RWPE2 (cell line): ENCODE measurements at regions not wholly inside any gene's neighbourhood (a gene's known extent, or its start where the extent isn't known, plus 50 kb on each side); places are given as distances from the start of the nearest gene placed in this dataset.

Experiments
- ATAC-seq: fragments of 200-7000 bp; cut with Tn5 transposase; 3 replicates; pipeline ENCODE4 v1.9.1; 2021; ENCODE audit warnings: low read depth
- DNase-seq: peaks from one replicate; pipeline ENCODE4 v3.0.0-alpha.2; 2020; ENCODE audit warnings: low spot score
- H3K27ac ChIP-seq: fragments of 450-650 bp; 2 replicates; pipeline ENCODE4 v1.5.1; 2017; ENCODE audit warnings: mild to moderate bottlenecking; ENCODE audit not compliant: poor library complexity, severe bottlenecking
- H3K27me3 ChIP-seq: fragments of 250-450 bp; sonication (Bioruptor Pico); 2 replicates; pipeline ENCODE4 v1.5.1; 2021; ENCODE audit warnings: mild to moderate bottlenecking, moderate library complexity; ENCODE audit not compliant: insufficient read depth, poor library complexity, severe bottlenecking
- H3K36me3 ChIP-seq: fragments of 250-450 bp; sonication (Bioruptor Pico); 2 replicates; pipeline ENCODE4 v1.5.1; 2020; ENCODE audit warnings: low read depth, mild to moderate bottlenecking, moderate library complexity
- H3K4me1 ChIP-seq: fragments of 250-450 bp; sonication (Bioruptor Pico); 2 replicates; pipeline ENCODE4 v1.5.1; 2021; ENCODE audit warnings: mild to moderate bottlenecking, moderate library complexity; ENCODE audit not compliant: insufficient read depth, poor library complexity, severe bottlenecking
- H3K4me3 ChIP-seq: fragments of 250-450 bp; sonication (Bioruptor Pico); 2 replicates; pipeline ENCODE4 v1.5.1; 2021; ENCODE audit warnings: mild to moderate bottlenecking, moderate library complexity; ENCODE audit not compliant: severe bottlenecking
- H3K9me3 ChIP-seq: fragments of 250-450 bp; sonication (Bioruptor Pico); 2 replicates; pipeline ENCODE4 v1.5.1; 2021; ENCODE audit warnings: mild to moderate bottlenecking, moderate library complexity; ENCODE audit not compliant: severe bottlenecking
- TF ChIP-seq, protein P1 (sequence below): fragments of 450-650 bp; IDR thresholded peaks from one replicate; pipeline ENCODE4 v1.5.1; 2017; ENCODE audit warnings: mild to moderate bottlenecking, moderate library complexity; ENCODE audit not compliant: poor library complexity, severe bottlenecking

DNA sequence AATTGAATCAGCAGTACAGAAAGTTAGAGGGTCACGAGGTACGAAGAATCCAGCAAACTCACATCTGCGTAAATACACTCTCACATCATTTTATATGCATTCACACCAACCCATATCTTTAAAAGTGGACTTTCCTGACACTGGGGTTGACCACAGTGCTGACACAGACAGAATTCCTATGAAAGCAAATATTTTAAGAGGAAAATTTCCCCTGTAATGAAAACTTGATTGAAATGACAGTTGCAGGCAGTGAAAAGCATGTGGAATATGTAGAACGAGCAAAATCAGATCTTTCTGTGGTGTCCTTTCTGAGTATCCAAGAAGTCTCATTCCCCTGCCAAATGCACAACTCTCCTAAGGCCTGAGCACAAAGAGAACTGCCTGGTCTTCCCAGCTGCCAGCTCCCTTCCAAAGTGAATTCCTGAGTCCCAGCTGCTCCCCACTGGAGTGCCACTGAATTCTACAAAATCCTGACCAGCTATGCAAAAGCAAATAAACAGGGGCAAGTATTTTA lies 50.5 kb upstream of the FAM9C start:
- no peaks in the 10 kb centered on the region for H3K9me3 ChIP-seq
- no peaks in the 10 kb centered on the region for H3K4me1 ChIP-seq
- no peaks in the 10 kb centered on the region for H3K27me3 ChIP-seq
- no peak for DNase-seq
- ATAC-seq, result no peak
- TF ChIP-seq, protein P1, sequence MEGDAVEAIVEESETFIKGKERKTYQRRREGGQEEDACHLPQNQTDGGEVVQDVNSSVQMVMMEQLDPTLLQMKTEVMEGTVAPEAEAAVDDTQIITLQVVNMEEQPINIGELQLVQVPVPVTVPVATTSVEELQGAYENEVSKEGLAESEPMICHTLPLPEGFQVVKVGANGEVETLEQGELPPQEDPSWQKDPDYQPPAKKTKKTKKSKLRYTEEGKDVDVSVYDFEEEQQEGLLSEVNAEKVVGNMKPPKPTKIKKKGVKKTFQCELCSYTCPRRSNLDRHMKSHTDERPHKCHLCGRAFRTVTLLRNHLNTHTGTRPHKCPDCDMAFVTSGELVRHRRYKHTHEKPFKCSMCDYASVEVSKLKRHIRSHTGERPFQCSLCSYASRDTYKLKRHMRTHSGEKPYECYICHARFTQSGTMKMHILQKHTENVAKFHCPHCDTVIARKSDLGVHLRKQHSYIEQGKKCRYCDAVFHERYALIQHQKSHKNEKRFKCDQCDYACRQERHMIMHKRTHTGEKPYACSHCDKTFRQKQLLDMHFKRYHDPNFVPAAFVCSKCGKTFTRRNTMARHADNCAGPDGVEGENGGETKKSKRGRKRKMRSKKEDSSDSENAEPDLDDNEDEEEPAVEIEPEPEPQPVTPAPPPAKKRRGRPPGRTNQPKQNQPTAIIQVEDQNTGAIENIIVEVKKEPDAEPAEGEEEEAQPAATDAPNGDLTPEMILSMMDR, result no peak
- no peak overlapping the region for H3K4me3 ChIP-seq
- H3K27ac ChIP-seq, result peak overlapping the region; percentile 8
- no peaks in the 10 kb centered on the region for H3K36me3 ChIP-seq

DNA sequence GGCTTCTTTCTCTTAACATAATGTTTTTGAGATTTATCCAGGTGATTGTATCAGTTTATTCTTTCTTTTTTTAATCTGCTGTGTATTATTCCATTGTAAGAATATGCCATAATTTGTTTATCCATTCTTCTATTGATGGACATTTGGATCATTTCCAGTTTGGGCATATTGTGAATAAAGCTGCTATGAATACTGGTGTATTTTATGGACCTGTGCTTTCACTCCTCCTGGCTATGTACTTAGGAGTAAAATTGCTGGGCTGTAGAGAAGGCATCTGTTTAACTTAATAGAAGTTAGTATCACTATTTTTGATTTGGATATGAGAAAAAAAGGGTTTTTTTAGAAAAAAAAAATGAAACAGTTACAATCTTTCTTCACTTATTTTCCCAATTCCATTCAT lies 50.0 kb upstream of the FAM9C start:
- no peak overlapping the region for H3K27ac ChIP-seq
- no peaks in the 10 kb centered on the region for H3K9me3 ChIP-seq
- DNase-seq (no peak), ATAC-seq (no peak)
- TF ChIP-seq, protein P1, result no peak
- H3K4me1 ChIP-seq, result no peaks in the 10 kb centered on the region
- H3K36me3 ChIP-seq, result no peaks in the 10 kb centered on the region
- no peaks in the 10 kb centered on the region for H3K27me3 ChIP-seq
- H3K4me3 ChIP-seq, result no peak overlapping the region
